Activated T-helper 1 cell treated with Interleukin-2 at 50 U/mL for 16 hours (primary cell): ENCODE measurements at regions not wholly inside any gene's neighbourhood (a gene's known extent, or its start where the extent isn't known, plus 50 kb on each side); places are given as distances from the start of the nearest gene placed in this dataset.

Experiments used
- DNase-seq: peaks from one replicate; pipeline ENCODE4 v3.0.0-alpha.2; 2020; ENCODE audit warnings: low read depth

GRCh38 chr9:118583414-118583813 is 785.8 kb downstream of the BRINP1 start:
- DNase-seq: no peak

- DNase-seq: no peak
Measured at GRCh38 chr9:118586978-118587377, 782.3 kb downstream of the BRINP1 start.

GRCh38 chr9:118594428-118594827 is 774.8 kb downstream of the BRINP1 start:
- no peak for DNase-seq

- no peak for DNase-seq
Measured at GRCh38 chr9:118595719-118596305, 773.4 kb downstream of the BRINP1 start.

GRCh38 chr9:118596374-118597015 is 772.7 kb downstream of the BRINP1 start:
- no peak for DNase-seq

- DNase-seq: no peak
Measured at GRCh38 chr9:118606668-118607067, 762.6 kb downstream of the BRINP1 start.

GRCh38 chr9:118609355-118610044 is 759.7 kb downstream of the BRINP1 start:
- no peak for DNase-seq

- no peak for DNase-seq
Measured at GRCh38 chr9:118612201-118612600, 757.0 kb downstream of the BRINP1 start.

- DNase-seq: no peak
Measured at GRCh38 chr9:118613996-118614395, 755.2 kb downstream of the BRINP1 start.

GRCh38 chr9:118618084-118618483 is 751.2 kb downstream of the BRINP1 start:
- no peak for DNase-seq

GRCh38 chr9:118618849-118619248 is 750.4 kb downstream of the BRINP1 start:
- DNase-seq: no peak

- no peak for DNase-seq
Measured at GRCh38 chr9:118624608-118625007, 744.6 kb downstream of the BRINP1 start.

GRCh38 chr9:118630079-118630478 is 739.2 kb downstream of the BRINP1 start:
- no peak for DNase-seq

GRCh38 chr9:118630931-118631595 is 738.2 kb downstream of the BRINP1 start:
- DNase-seq: no peak

- no peak for DNase-seq
Measured at GRCh38 chr9:118631956-118632355, 737.3 kb downstream of the BRINP1 start.

GRCh38 chr9:118635416-118635815 is 733.8 kb downstream of the BRINP1 start:
- no peak for DNase-seq

- DNase-seq: no peak
Measured at GRCh38 chr9:118637681-118638080, 731.6 kb downstream of the BRINP1 start.

GRCh38 chr9:118640836-118641560 is 728.2 kb downstream of the BRINP1 start:
- DNase-seq: no peak

GRCh38 chr9:118643118-118643517 is 726.1 kb downstream of the BRINP1 start:
- no peak for DNase-seq

- no peak for DNase-seq
Measured at GRCh38 chr9:118644066-118644465, 725.2 kb downstream of the BRINP1 start.

GRCh38 chr9:118647331-118647730 is 721.9 kb downstream of the BRINP1 start:
- DNase-seq: no peak

GRCh38 chr9:118650417-118650816 is 718.8 kb downstream of the BRINP1 start:
- no peak for DNase-seq
